Lung (tissue), 11 donors: ENCODE measurements at regions not wholly inside any gene's neighbourhood (a gene's known extent, or its start where the extent isn't known, plus 50 kb on each side); places are given as distances from the start of the nearest gene placed in this dataset.

Source experiments
- ATAC-seq: fragments of 200-7000 bp; cut with Tn5 transposase; one replicate; pipeline ENCODE4 v1.9.1; 2020; ENCODE audit warnings: moderate number of reproducible peaks; ENCODE audit not compliant: insufficient read depth, low FRiP score
- DNase-seq, 3 donors: peaks; one replicate each; pipeline ENCODE4 v3.0.0-alpha.2; 2013 to 2017
- H3K27ac ChIP-seq, 2 donors: one replicate each; pipeline ENCODE4 v1.5.1; 2013; ENCODE audit warnings: mild to moderate bottlenecking in 2 of 2, moderate library complexity in 2 of 2, control low read depth in 1 of 2, inconsistent platforms in 1 of 2, low read depth in 1 of 2, low read length in 1 of 2
- H3K27me3 ChIP-seq, 3 donors: one replicate each; pipeline ENCODE4 v1.5.1; 2013; ENCODE audit warnings: low read length in 2 of 3; ENCODE audit not compliant: control insufficient read depth in 3 of 3, insufficient read depth in 3 of 3
- H3K36me3 ChIP-seq, 4 donors: one replicate each; pipeline ENCODE4 v1.5.1; 2013; ENCODE audit warnings: low read length in 4 of 4, mild to moderate bottlenecking in 1 of 4, moderate library complexity in 1 of 4; ENCODE audit not compliant: control insufficient read depth in 4 of 4, insufficient read depth in 4 of 4
- H3K4me1 ChIP-seq, 5 donors: one replicate each; pipeline ENCODE4 v1.5.1; 2013; ENCODE audit warnings: low read length in 5 of 5, mild to moderate bottlenecking in 2 of 5, moderate library complexity in 1 of 5; ENCODE audit not compliant: control insufficient read depth in 5 of 5, insufficient read depth in 5 of 5
- H3K4me3 ChIP-seq: one replicate; pipeline ENCODE4 v1.5.1; 2013; ENCODE audit warnings: mild to moderate bottlenecking, control low read depth, moderate library complexity
- H3K9ac ChIP-seq, 2 donors: one replicate each; pipeline ENCODE4 v1.5.1; 2013; ENCODE audit warnings: low read length in 2 of 2, control low read depth in 1 of 2; ENCODE audit not compliant: insufficient read depth in 1 of 2
- H3K9me3 ChIP-seq, 4 donors: one replicate each; pipeline ENCODE4 v1.5.1; 2013; ENCODE audit warnings: low read length in 3 of 4, mild to moderate bottlenecking in 1 of 4, moderate library complexity in 1 of 4; ENCODE audit not compliant: control insufficient read depth in 4 of 4, insufficient read depth in 3 of 4
- whole genome bisulfite sequencing, 2 donors: extraction: QIAGEN DNeasy Blood & Tissue Kit; methylation state at CpG; one replicate each; pipeline ENCODE4 v1.1.7; 2013; 5-methylcytosine and 5-hydroxymethylcytosine counted together
- TF ChIP-seq, protein P1 (sequence below): IDR thresholded peaks from 2 replicates; pipeline ENCODE4 v1.5.1; 2012; ENCODE audit warnings: mild to moderate bottlenecking; ENCODE audit errors: control extremely low read depth, extremely low read depth
- donor health status: control.
- donor health status: control.
- donor health status: Bipolar disorder and iron deficiency.
- donor health status: healthy.
- donor health status: DM: yes; HTN: yes; CAD: no.

GRCh38 chr2:239576784-239577685 lies 176.2 kb upstream of the HDAC4 start:
- H3K36me3 ChIP-seq: no peaks in the 10 kb centered on the region
- DNase-seq: no peak
- WGBS, 2 donors: 91 to 97% methylated on average over 17 of the region's 17 CpGs
- ATAC-seq: no peak
- peaks cover 0 to 6% (median 3%) of the 10 kb centered on the region in 5 donors for H3K4me1 ChIP-seq
- H3K27ac ChIP-seq: no peak overlapping the region
- TF ChIP-seq, protein P1, sequence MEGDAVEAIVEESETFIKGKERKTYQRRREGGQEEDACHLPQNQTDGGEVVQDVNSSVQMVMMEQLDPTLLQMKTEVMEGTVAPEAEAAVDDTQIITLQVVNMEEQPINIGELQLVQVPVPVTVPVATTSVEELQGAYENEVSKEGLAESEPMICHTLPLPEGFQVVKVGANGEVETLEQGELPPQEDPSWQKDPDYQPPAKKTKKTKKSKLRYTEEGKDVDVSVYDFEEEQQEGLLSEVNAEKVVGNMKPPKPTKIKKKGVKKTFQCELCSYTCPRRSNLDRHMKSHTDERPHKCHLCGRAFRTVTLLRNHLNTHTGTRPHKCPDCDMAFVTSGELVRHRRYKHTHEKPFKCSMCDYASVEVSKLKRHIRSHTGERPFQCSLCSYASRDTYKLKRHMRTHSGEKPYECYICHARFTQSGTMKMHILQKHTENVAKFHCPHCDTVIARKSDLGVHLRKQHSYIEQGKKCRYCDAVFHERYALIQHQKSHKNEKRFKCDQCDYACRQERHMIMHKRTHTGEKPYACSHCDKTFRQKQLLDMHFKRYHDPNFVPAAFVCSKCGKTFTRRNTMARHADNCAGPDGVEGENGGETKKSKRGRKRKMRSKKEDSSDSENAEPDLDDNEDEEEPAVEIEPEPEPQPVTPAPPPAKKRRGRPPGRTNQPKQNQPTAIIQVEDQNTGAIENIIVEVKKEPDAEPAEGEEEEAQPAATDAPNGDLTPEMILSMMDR: no peak
- no peak overlapping the region for H3K4me3 ChIP-seq
- no peaks in the 10 kb centered on the region for H3K9me3 ChIP-seq
- H3K9ac ChIP-seq: no peak overlapping the region
- no peaks in the 10 kb centered on the region for H3K27me3 ChIP-seq

DNA sequence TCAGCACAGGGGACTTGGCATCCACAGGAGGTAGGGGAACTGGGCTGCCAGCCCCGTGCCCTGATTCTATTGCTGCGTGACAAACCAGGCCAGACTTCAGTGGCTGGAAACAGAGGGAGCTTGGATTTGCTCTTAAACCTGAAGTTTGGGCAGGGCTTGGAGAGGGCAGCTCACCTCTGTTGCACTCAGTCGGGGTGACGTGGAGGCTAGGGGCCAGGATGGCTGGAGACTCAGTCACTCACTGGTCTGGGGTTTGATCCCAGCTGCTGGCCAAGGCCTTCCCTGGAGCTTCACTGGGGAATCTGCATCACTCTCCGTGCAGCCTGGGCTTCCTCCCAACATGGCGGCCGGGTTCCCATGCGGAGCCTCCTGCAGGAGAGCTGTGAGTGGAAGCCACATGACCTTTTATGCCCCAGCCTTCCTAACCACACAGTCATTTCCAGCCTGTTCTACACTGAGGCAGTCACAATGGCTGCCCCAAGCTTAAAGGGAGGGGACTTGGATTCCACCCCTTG lies 175.2 kb upstream of the HDAC4 start:
- H3K27ac ChIP-seq: no peak overlapping the region
- H3K36me3 ChIP-seq: no peaks in the 10 kb centered on the region
- H3K4me3 ChIP-seq: no peak overlapping the region
- TF ChIP-seq, protein P1: no peak
- H3K9me3 ChIP-seq: no peaks in the 10 kb centered on the region
- DNase-seq (no peak), ATAC-seq (no peak)
- WGBS, 2 donors: 97% methylated on average over 8 of the region's 8 CpGs
- H3K4me1 ChIP-seq: peaks cover 0 to 6% (median 3%) of the 10 kb centered on the region in 5 donors
- no peak overlapping the region for H3K9ac ChIP-seq
- no peaks in the 10 kb centered on the region for H3K27me3 ChIP-seq

GRCh38 chr2:239574434-239575156 lies 173.8 kb upstream of the HDAC4 start:
- 57 to 79% methylated on average over 13 of the region's 13 CpGs for WGBS, 2 donors

More at GRCh38 chr2:239574434-239575156, 173.8 kb upstream of the HDAC4 start:
- H3K9me3 ChIP-seq: no peaks in the 10 kb centered on the region
- peaks cover 0 to 6% (median 3%) of the 10 kb centered on the region in 5 donors for H3K4me1 ChIP-seq
- no peak overlapping the region for H3K9ac ChIP-seq
- DNase-seq (peak; percentile 43 to 57 (median 56)), ATAC-seq (no peak)
- TF ChIP-seq, protein P1: no peak
- H3K27me3 ChIP-seq: no peaks in the 10 kb centered on the region
- H3K27ac ChIP-seq: no peak overlapping the region
- no peaks in the 10 kb centered on the region for H3K36me3 ChIP-seq
- H3K4me3 ChIP-seq: no peak overlapping the region
